C4-2B (cell line): ENCODE measurements at regions not wholly inside any gene's neighbourhood (a gene's known extent, or its start where the extent isn't known, plus 50 kb on each side); places are given as distances from the start of the nearest gene placed in this dataset.

Experiments
- CTCF ChIP-seq: fragments of 450-650 bp; conservative IDR thresholded peaks from 2 replicates; pipeline ENCODE4 v1.5.1; 2017; ENCODE audit warnings: mild to moderate bottlenecking
- ZFX ChIP-seq: fragments of 450-650 bp; IDR thresholded peaks from 2 replicates; pipeline ENCODE4 v1.6.1; 2017

- TF ChIP-seq CTCF, result no peak
- TF ChIP-seq ZFX, result no peak
Measured at GRCh38 chr7:25716421-25716820, 435.6 kb upstream of the NFE2L3 start.
